CD4-positive, alpha-beta T cell (primary cell): ENCODE measurements at regions not wholly inside any gene's neighbourhood (a gene's known extent, or its start where the extent isn't known, plus 50 kb on each side); places are given as distances from the start of the nearest gene placed in this dataset.
A peak's percentile ranks its signal among the peaks of the same experiment; 100 is the strongest.

Experiments
- ATAC-seq: fragments of 200-7000 bp; cut with Tn5 transposase; one replicate; pipeline ENCODE4 v1.10.0; 2022; ENCODE audit warnings: mild to moderate bottlenecking; ENCODE audit not compliant: poor library complexity
- CTCF ChIA-PET: fragments of 350-600 bp; sonication (Branson Sonifier 250); formaldehyde crosslinking; loops from one replicate; lab custom pipeline; 2021; ENCODE audit warnings: antibody characterized with exemption, inconsistent platforms; lab: Charles Lee
- POLR2A ChIA-PET: fragments of 350-600 bp; sonication (Branson Sonifier 250); formaldehyde crosslinking; loops from one replicate; lab custom pipeline; 2021; ENCODE audit warnings: antibody characterized with exemption, inconsistent platforms; lab: Charles Lee
- DNase-seq, 14 experiments: peaks; one replicate each; pipeline ENCODE4 v3.0.0-alpha.2; 2013 to 2020; ENCODE audit warnings: mixed read lengths in 2 of 14
- H3K27ac ChIP-seq, 2 donors: one replicate each; pipeline versions ENCODE4 v1.5.1 to v1.7.0; 2013; ENCODE audit warnings: low read length in 2 of 2, low read depth in 1 of 2, mild to moderate bottlenecking in 1 of 2
- H3K27me3 ChIP-seq, 2 experiments: 1 replicate in 1 of 2; 2 replicates in 1 of 2; pipeline versions ENCODE4 v1.6.1 to v1.7.0; 2013; ENCODE audit warnings: low read length in 2 of 2, control low read depth in 1 of 2, mild to moderate bottlenecking in 1 of 2, moderate library complexity in 1 of 2; ENCODE audit not compliant: insufficient read depth in 2 of 2, control insufficient read depth in 1 of 2
- H3K36me3 ChIP-seq: one replicate; pipeline ENCODE4 v1.6.1; 2013; ENCODE audit warnings: low read length, control low read depth; ENCODE audit not compliant: insufficient read depth
- H3K4me1 ChIP-seq: one replicate; pipeline ENCODE4 v1.6.1; 2013; ENCODE audit warnings: low read length, control low read depth; ENCODE audit not compliant: insufficient read depth
- H3K4me3 ChIP-seq: one replicate; pipeline ENCODE4 v1.5.1; 2013; ENCODE audit warnings: mild to moderate bottlenecking, low read length, moderate library complexity
- H3K9me3 ChIP-seq, 2 experiments: 1 replicate in 1 of 2; 2 replicates in 1 of 2; pipeline versions ENCODE4 v1.6.1 to v1.7.0; 2013; ENCODE audit warnings: low read length in 2 of 2, mild to moderate bottlenecking in 2 of 2, control low read depth in 1 of 2, moderate library complexity in 1 of 2; ENCODE audit not compliant: control insufficient read depth in 1 of 2, insufficient read depth in 1 of 2
- H3K27ac Mint-ChIP-seq: one replicate; pipeline ENCODE4 v1.8.0; 2020; ENCODE audit warnings: mixed read lengths
- H3K27me3 Mint-ChIP-seq: one replicate; pipeline ENCODE4 v1.8.0; 2021; ENCODE audit warnings: mixed read lengths
- H3K36me3 Mint-ChIP-seq: one replicate; pipeline ENCODE4 v1.8.0; 2021; ENCODE audit warnings: low read depth, mixed read lengths
- H3K4me1 Mint-ChIP-seq: one replicate; pipeline ENCODE4 v1.8.0; 2021; ENCODE audit warnings: low read depth, mixed read lengths
- H3K4me3 Mint-ChIP-seq: one replicate; pipeline ENCODE4 v1.8.0; 2020; ENCODE audit warnings: mild to moderate bottlenecking, mixed read lengths
- H3K9me3 Mint-ChIP-seq: one replicate; pipeline ENCODE4 v1.8.0; 2020; ENCODE audit warnings: mixed read lengths
- intact Hi-C, 2 experiments: fragments of 100-400 bp; cut with DNase I in 1 of 2; cut with micrococcal nuclease in 1 of 2; formaldehyde crosslinking; loops; one replicate each; pipeline versions ENCODE4 v1.15.1 to v1.9.0; 2023 to 2025; cut with DNase I, micrococcal nuclease
- TF ChIP-seq, protein P1 (sequence below): fragments of 200-600 bp; IDR thresholded peaks from one replicate; pipeline ENCODE4 v1.8.0; 2022; ENCODE audit warnings: antibody characterized with exemption, mild to moderate bottlenecking

DNA sequence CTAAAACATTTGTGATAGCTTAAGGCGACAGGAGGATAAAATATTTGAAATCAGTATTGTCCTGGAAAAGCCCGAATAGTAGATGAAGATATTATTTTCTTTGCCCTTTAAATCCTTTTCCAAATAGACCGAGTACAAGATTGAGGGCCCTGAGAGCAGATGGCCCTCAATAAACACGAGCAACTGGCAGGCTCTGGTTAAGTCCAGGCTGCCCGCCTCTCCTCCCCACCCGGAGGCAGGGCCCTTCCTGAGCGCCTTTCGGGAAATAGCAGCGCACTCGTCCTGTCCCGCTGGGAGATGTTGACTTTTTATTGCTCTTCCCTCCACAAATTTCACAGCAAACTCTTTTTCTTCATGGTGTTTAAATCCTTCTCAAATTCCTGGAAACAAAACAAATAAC lies 50.8 kb upstream of the MAX start:
- TF ChIP-seq, protein P1, sequence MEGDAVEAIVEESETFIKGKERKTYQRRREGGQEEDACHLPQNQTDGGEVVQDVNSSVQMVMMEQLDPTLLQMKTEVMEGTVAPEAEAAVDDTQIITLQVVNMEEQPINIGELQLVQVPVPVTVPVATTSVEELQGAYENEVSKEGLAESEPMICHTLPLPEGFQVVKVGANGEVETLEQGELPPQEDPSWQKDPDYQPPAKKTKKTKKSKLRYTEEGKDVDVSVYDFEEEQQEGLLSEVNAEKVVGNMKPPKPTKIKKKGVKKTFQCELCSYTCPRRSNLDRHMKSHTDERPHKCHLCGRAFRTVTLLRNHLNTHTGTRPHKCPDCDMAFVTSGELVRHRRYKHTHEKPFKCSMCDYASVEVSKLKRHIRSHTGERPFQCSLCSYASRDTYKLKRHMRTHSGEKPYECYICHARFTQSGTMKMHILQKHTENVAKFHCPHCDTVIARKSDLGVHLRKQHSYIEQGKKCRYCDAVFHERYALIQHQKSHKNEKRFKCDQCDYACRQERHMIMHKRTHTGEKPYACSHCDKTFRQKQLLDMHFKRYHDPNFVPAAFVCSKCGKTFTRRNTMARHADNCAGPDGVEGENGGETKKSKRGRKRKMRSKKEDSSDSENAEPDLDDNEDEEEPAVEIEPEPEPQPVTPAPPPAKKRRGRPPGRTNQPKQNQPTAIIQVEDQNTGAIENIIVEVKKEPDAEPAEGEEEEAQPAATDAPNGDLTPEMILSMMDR, result no peak
- H3K4me1 Mint-ChIP-seq, result no peaks in the 10 kb centered on the region
- Histone ChIP-seq H3K27ac (no peak overlapping the region), H3K4me1 (no peaks in the 10 kb centered on the region), H3K4me3 (no peak overlapping the region), H3K9me3 (no peaks in the 10 kb centered on the region), H3K27me3 (no peaks in the 10 kb centered on the region), H3K36me3 (no peaks in the 10 kb centered on the region)
- ATAC-seq, result no peak
- no peaks in the 10 kb centered on the region for H3K36me3 Mint-ChIP-seq
- H3K27ac Mint-ChIP-seq, result no peak overlapping the region
- H3K27me3 Mint-ChIP-seq, result no peaks in the 10 kb centered on the region
- CTCF ChIA-PET, result no interaction called here
- no peak overlapping the region for H3K4me3 Mint-ChIP-seq
- intact Hi-C loops, result no loop called here
- POLR2A ChIA-PET, result no interaction called here
- no peak for DNase-seq
- no peaks in the 10 kb centered on the region for H3K9me3 Mint-ChIP-seq

DNA sequence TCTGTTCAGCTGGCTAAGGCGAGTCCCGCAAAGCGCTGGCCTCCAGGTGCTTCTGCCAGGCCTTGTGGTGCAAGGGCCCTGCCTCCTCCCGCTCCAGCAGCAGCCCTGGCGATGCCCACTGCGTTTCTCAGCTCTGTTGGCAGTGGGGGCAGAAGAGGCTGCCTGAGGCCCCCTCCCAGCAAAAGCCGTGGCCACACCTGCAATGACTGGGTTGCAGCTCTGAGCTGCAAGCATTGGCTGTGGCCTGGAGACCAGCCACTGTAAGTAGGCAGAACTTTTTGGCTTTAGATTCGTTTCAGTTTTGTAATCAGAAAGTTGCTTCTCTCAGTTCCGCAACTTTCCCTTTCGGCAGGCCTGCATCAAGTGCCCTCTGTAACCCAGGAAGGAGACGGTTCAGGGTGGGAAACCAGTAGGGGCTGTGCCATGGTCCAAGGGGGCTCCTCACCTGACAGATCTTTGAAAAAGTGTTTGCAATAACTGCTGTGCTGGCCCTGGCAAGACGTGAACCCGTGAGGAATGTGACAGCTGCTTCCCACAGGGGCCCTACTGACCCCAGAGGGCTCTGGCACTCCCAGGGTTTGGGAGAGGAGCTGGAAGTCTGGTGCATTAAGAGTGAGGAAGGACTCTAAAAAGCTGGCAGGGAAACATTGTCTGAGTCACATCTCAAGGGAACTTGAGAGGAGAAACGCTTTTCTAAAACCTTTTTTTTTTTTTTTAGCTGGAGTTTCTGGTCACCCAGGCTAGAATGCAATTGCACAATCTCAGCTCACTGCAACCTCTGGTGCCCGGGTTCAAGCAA lies 54.5 kb upstream of the MAX start:
- Mint-ChIP-seq H3K36me3 (no peaks in the 10 kb centered on the region), H3K27me3 (no peaks in the 10 kb centered on the region), H3K4me3 (no peak overlapping the region), H3K9me3 (no peaks in the 10 kb centered on the region), H3K27ac (no peak overlapping the region), H3K4me1 (no peaks in the 10 kb centered on the region)
- Histone ChIP-seq H3K4me1 (no peaks in the 10 kb centered on the region), H3K36me3 (no peaks in the 10 kb centered on the region), H3K9me3 (no peaks in the 10 kb centered on the region), H3K4me3 (no peak overlapping the region), H3K27ac (no peak overlapping the region), H3K27me3 (no peaks in the 10 kb centered on the region)
- ATAC-seq (no peak), DNase-seq (peak in 1 of 14 experiments; percentile 14)
- POLR2A ChIA-PET, result no interaction called here
- TF ChIP-seq, protein P1, result no peak
- CTCF ChIA-PET, result no interaction called here
- intact Hi-C loops, result no loop called here

DNA sequence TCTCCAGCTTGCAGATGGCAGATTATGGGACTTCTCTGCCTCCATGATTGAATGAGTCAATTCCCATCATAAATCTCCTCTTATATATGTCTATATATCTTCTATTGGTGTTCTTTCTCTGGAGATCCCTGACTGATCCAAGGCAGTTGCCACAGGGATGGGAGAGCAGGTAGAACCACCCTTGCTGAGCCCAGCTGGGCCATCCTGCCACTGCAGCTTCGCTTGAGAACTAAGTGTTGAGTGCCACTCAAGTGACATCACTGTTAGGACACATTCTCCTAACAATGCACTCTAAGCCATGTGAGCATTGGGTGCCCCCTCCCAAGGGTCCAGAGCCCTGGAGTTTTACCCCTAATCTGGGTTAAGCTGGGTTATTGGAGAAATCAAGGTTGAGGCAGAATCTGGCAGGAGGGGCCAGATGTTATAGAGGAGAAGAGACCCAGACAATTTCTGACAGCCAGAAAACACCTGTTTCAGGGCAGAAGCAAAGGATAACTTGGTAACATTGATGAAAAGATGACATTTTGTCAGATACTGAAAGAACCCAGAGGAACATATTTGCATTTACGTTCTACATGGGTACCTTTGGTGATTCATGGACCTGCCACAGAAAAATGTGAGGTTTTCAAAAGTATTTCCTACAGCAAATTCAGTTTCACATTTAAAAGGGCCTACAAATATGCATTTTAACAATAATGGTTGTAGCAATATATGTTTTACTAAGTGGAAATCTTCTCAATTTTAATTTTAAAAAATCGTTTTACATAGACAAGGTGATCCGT lies 57.2 kb upstream of the MAX start:
- no peak overlapping the region for H3K27ac ChIP-seq
- Mint-ChIP-seq H3K4me3 (no peak overlapping the region), H3K36me3 (no peaks in the 10 kb centered on the region), H3K27ac (no peak overlapping the region), H3K9me3 (no peaks in the 10 kb centered on the region), H3K4me1 (no peaks in the 10 kb centered on the region), H3K27me3 (no peaks in the 10 kb centered on the region)
- no peak for ATAC-seq
- no peak overlapping the region for H3K4me3 ChIP-seq
- ChIA-PET CTCF (interaction anchor here (1.1 kb wide), 1 partner anchor 665 kb away, joined by 3 read pairs; no protein-coding TSS in a partner anchor), POLR2A (no interaction called here)
- no peaks in the 10 kb centered on the region for H3K36me3 ChIP-seq
- TF ChIP-seq, protein P1, result no peak
- no peaks in the 10 kb centered on the region for H3K27me3 ChIP-seq
- intact Hi-C loops, result loop anchor here in 1 of 2 experiments (10.0 kb wide), 1 partner anchor 465 kb away; no protein-coding TSS in a partner anchor
- no peak for DNase-seq
- H3K9me3 ChIP-seq, result no peaks in the 10 kb centered on the region
- H3K4me1 ChIP-seq, result no peaks in the 10 kb centered on the region
